HepG2 (cell line): ENCODE measurements at regions not wholly inside any gene's neighbourhood (a gene's known extent, or its start where the extent isn't known, plus 50 kb on each side); places are given as distances from the start of the nearest gene placed in this dataset.

Experiments
- EHMT2 ChIP-seq: fragments of 200-600 bp; sonication (generic); IDR thresholded peaks from 2 replicates; pipeline ENCODE4 v1.7.0; 2017; ENCODE audit warnings: antibody characterized with exemption, low read depth, low read length, borderline replicate concordance
- EZH2 ChIP-seq: conservative IDR thresholded peaks from 2 replicates; pipeline ENCODE4 v1.6.1; 2012; ENCODE audit warnings: mild to moderate bottlenecking, low read depth, low read length, moderate library complexity
- MXI1 ChIP-seq: IDR thresholded peaks from 3 replicates; pipeline ENCODE4 v1.6.1; 2012; ENCODE audit warnings: low read depth, low read length, inconsistent platforms, borderline replicate concordance
- SRF ChIP-seq: IDR thresholded peaks from 2 replicates; pipeline ENCODE4 v1.6.1; 2011; ENCODE audit warnings: mild to moderate bottlenecking, low read depth, low read length, moderate library complexity
- TEAD2 ChIP-seq: sonication (generic); formaldehyde crosslinking; IDR thresholded peaks from 2 replicates; pipeline ENCODE4 v1.9.0; 2021; ENCODE audit warnings: missing genetic modification reagents
- ZNF10 ChIP-seq: sonication (generic); formaldehyde crosslinking; IDR thresholded peaks from 2 replicates; pipeline ENCODE4 v1.4.0; 2020; ENCODE audit warnings: mild to moderate bottlenecking, low read depth, missing genetic modification reagents, borderline replicate concordance
- TF ChIP-seq, protein P1 (sequence below): IDR thresholded peaks from 2 replicates; pipeline ENCODE4 v1.6.1; 2012; ENCODE audit warnings: inconsistent platforms
- TF ChIP-seq, protein P2 (sequence below): sonication (generic); formaldehyde crosslinking; IDR thresholded peaks from 2 replicates; pipeline ENCODE4 v1.5.0; 2020; ENCODE audit warnings: mild to moderate bottlenecking, missing genetic modification reagents, moderate library complexity
- TF ChIP-seq, protein P3 (sequence below): sonication (generic); IDR thresholded peaks from 2 replicates; pipeline ENCODE4 v1.6.1; 2016; ENCODE audit warnings: low read depth, borderline replicate concordance
- TF ChIP-seq, protein P4 (sequence below): sonication (generic); formaldehyde crosslinking; IDR thresholded peaks from 2 replicates; pipeline ENCODE4 v1.5.0; 2020; ENCODE audit warnings: missing genetic modification reagents
- TF ChIP-seq, protein P5 (sequence below): sonication (generic); formaldehyde crosslinking; IDR thresholded peaks from 2 replicates; pipeline ENCODE4 v1.4.0; 2020; ENCODE audit warnings: missing genetic modification reagents

DNA sequence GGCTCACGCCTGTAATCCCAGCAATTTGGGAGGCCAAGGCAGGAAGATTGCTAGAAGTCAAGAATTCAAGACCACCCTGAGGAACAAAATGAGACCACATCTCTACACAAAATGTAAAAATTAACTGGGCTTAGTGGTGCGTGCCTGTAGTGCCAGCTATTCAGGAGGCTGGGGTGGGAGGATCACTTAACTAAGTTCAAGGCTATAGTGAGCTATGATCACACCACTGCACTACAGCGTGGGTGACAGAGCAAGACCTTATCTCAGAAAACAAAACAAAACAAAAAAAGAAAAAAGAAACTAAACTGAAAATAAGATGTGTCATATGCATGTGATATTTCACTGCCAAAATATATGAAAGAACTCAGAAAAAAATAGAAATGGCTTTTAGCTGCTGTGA, 243.3 kb upstream of the CCDC54 start:
- TF ChIP-seq EHMT2 (no peak), ZNF10 (CRISPR knock-in tag) (no peak), SRF (no peak), TEAD2 (CRISPR knock-in tag) (no peak), EZH2 (no peak), MXI1 (no peak)
- TF ChIP-seq, protein P1, sequence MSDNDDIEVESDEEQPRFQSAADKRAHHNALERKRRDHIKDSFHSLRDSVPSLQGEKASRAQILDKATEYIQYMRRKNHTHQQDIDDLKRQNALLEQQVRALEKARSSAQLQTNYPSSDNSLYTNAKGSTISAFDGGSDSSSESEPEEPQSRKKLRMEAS, result no peak
- TF ChIP-seq, protein P2, sequence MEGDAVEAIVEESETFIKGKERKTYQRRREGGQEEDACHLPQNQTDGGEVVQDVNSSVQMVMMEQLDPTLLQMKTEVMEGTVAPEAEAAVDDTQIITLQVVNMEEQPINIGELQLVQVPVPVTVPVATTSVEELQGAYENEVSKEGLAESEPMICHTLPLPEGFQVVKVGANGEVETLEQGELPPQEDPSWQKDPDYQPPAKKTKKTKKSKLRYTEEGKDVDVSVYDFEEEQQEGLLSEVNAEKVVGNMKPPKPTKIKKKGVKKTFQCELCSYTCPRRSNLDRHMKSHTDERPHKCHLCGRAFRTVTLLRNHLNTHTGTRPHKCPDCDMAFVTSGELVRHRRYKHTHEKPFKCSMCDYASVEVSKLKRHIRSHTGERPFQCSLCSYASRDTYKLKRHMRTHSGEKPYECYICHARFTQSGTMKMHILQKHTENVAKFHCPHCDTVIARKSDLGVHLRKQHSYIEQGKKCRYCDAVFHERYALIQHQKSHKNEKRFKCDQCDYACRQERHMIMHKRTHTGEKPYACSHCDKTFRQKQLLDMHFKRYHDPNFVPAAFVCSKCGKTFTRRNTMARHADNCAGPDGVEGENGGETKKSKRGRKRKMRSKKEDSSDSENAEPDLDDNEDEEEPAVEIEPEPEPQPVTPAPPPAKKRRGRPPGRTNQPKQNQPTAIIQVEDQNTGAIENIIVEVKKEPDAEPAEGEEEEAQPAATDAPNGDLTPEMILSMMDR (CRISPR knock-in tag), result no peak
- TF ChIP-seq, protein P3, sequence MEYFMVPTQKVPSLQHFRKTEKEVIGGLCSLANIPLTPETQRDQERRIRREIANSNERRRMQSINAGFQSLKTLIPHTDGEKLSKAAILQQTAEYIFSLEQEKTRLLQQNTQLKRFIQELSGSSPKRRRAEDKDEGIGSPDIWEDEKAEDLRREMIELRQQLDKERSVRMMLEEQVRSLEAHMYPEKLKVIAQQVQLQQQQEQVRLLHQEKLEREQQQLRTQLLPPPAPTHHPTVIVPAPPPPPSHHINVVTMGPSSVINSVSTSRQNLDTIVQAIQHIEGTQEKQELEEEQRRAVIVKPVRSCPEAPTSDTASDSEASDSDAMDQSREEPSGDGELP, result no peak
- TF ChIP-seq, protein P4, sequence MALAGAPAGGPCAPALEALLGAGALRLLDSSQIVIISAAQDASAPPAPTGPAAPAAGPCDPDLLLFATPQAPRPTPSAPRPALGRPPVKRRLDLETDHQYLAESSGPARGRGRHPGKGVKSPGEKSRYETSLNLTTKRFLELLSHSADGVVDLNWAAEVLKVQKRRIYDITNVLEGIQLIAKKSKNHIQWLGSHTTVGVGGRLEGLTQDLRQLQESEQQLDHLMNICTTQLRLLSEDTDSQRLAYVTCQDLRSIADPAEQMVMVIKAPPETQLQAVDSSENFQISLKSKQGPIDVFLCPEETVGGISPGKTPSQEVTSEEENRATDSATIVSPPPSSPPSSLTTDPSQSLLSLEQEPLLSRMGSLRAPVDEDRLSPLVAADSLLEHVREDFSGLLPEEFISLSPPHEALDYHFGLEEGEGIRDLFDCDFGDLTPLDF (CRISPR knock-in tag), result no peak
- TF ChIP-seq, protein P5, sequence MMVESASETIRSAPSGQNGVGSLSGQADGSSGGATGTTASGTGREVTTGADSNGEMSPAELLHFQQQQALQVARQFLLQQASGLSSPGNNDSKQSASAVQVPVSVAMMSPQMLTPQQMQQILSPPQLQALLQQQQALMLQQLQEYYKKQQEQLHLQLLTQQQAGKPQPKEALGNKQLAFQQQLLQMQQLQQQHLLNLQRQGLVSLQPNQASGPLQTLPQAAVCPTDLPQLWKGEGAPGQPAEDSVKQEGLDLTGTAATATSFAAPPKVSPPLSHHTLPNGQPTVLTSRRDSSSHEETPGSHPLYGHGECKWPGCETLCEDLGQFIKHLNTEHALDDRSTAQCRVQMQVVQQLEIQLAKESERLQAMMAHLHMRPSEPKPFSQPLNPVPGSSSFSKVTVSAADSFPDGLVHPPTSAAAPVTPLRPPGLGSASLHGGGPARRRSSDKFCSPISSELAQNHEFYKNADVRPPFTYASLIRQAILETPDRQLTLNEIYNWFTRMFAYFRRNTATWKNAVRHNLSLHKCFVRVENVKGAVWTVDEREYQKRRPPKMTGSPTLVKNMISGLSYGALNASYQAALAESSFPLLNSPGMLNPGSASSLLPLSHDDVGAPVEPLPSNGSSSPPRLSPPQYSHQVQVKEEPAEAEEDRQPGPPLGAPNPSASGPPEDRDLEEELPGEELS (CRISPR knock-in tag), result no peak
